Lower leg skin (tissue), 3 donors: ENCODE measurements at regions not wholly inside any gene's neighbourhood (a gene's known extent, or its start where the extent isn't known, plus 50 kb on each side); places are given as distances from the start of the nearest gene placed in this dataset.

Experiments
- POLR2A ChIP-seq, 2 donors: fragments of 450-650 bp; IDR thresholded peaks; one replicate each; pipeline ENCODE4 v1.6.1; 2016 to 2017; ENCODE audit warnings: antibody characterized with exemption in 2 of 2, mild to moderate bottlenecking in 1 of 2, moderate library complexity in 1 of 2
- TF ChIP-seq, protein P1 (sequence below), 3 donors: fragments of 450-650 bp; IDR thresholded peaks; one replicate each; pipeline ENCODE4 v1.5.1; 2016; ENCODE audit warnings: antibody characterized with exemption in 3 of 3, mild to moderate bottlenecking in 3 of 3, moderate library complexity in 2 of 3

- TF ChIP-seq POLR2A (IDR thresholded peaks at IDR 0.05) = no peak
- TF ChIP-seq, protein P1, sequence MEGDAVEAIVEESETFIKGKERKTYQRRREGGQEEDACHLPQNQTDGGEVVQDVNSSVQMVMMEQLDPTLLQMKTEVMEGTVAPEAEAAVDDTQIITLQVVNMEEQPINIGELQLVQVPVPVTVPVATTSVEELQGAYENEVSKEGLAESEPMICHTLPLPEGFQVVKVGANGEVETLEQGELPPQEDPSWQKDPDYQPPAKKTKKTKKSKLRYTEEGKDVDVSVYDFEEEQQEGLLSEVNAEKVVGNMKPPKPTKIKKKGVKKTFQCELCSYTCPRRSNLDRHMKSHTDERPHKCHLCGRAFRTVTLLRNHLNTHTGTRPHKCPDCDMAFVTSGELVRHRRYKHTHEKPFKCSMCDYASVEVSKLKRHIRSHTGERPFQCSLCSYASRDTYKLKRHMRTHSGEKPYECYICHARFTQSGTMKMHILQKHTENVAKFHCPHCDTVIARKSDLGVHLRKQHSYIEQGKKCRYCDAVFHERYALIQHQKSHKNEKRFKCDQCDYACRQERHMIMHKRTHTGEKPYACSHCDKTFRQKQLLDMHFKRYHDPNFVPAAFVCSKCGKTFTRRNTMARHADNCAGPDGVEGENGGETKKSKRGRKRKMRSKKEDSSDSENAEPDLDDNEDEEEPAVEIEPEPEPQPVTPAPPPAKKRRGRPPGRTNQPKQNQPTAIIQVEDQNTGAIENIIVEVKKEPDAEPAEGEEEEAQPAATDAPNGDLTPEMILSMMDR (IDR thresholded peaks at IDR 0.05) = peak in 1 of 3 donors; percentile 8
Observed at GRCh38 chr22:49322861-49323622, 504.6 kb downstream of the BRD1 start.
